ENCODE measurements at regions not wholly inside any gene's neighbourhood (a gene's known extent, or its start where the extent isn't known, plus 50 kb on each side); places are given as distances from the start of the nearest gene placed in this dataset.

DNA sequence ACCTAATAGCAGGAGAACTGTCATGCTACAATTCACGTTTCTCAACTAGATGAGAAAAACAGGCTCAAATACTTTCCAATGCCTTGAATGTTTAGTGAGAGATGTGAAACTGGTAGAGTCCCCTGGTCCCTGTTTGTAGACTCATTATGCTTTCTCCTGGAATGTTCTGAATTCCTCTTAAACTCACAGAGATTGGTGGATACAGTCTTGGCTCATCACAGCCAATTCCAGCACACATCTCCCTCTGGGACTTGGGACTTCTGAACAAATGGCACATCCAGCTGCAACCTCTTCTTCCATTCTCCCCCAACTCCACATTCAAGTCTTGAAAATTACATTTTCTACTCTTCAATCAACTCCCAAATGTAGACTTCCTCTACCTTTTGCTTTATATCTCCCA is 58.4 kb upstream of the NT5C1B start:
- intact Hi-C loops (cut with DNase I) = no loop called here
- Histone ChIP-seq H3K9me3 (no peaks in the 10 kb centered on the region), H3K27ac (no peak overlapping the region), H3K36me3 (no peaks in the 10 kb centered on the region), H3K27me3 (no peaks in the 10 kb centered on the region), H3K4me1 (peaks cover 3 to 8% of the 10 kb centered on the region in 2 donors), H3K4me3 (no peak overlapping the region)
- DNase-seq (ENCODE audit: low spot score in 2 of 2) = no peak
- TF ChIP-seq, protein P1, sequence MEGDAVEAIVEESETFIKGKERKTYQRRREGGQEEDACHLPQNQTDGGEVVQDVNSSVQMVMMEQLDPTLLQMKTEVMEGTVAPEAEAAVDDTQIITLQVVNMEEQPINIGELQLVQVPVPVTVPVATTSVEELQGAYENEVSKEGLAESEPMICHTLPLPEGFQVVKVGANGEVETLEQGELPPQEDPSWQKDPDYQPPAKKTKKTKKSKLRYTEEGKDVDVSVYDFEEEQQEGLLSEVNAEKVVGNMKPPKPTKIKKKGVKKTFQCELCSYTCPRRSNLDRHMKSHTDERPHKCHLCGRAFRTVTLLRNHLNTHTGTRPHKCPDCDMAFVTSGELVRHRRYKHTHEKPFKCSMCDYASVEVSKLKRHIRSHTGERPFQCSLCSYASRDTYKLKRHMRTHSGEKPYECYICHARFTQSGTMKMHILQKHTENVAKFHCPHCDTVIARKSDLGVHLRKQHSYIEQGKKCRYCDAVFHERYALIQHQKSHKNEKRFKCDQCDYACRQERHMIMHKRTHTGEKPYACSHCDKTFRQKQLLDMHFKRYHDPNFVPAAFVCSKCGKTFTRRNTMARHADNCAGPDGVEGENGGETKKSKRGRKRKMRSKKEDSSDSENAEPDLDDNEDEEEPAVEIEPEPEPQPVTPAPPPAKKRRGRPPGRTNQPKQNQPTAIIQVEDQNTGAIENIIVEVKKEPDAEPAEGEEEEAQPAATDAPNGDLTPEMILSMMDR (IDR thresholded peaks at IDR 0.05) = no peak

DNA sequence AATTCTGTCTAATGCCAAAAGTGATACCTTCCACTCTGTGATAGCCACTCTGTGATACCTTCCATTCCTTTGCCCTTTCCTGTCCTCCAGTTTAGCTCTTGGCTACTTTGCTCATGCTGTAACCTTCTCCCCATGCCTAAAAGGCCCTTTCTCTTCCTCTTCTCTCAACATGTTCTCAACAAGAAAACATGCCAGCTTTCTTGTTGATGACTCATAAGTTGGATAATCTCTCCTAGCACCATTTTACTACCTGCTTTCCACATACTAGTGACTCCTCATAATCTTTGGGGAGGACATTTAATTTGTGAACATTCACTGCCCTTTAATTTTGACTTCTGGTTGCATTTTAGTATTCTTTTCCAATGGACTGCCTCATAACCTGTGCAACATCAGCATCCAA is 55.9 kb upstream of the NT5C1B start:
- H3K4me1 ChIP-seq = no peaks in the 10 kb centered on the region
- DNase-seq (ENCODE audit: low spot score in 2 of 2) = no peak
- intact Hi-C loops (cut with DNase I) = no loop called here
- TF ChIP-seq, protein P1 (IDR thresholded peaks at IDR 0.05) = no peak
- H3K4me3 ChIP-seq = no peak overlapping the region
- H3K27ac ChIP-seq = no peak overlapping the region
- H3K36me3 ChIP-seq = no peaks in the 10 kb centered on the region
- H3K9me3 ChIP-seq = no peaks in the 10 kb centered on the region
- H3K27me3 ChIP-seq = no peaks in the 10 kb centered on the region

DNA sequence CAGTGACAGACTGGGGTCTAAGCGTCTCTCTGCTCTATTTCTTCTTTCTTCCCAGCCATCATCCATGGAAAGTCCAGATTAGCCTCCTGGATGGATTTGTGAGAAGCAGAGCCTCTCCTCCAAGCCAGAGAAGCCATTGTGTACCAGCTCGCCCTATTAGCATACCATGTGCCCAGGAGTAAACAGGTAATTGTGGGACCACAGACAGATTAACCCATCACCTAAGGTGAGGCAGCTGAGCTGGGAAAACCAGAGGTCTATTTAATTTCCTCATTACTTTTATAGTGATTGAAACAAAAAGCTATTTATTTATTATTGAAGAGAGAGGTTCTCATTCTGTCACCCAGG is 54.7 kb upstream of the NT5C1B start:
- no peak for DNase-seq (ENCODE audit: low spot score in 2 of 2)
- intact Hi-C loops (cut with DNase I) = no loop called here
- Histone ChIP-seq H3K4me1 (no peaks in the 10 kb centered on the region), H3K27me3 (no peaks in the 10 kb centered on the region), H3K36me3 (no peaks in the 10 kb centered on the region), H3K27ac (no peak overlapping the region), H3K9me3 (no peaks in the 10 kb centered on the region), H3K4me3 (no peak overlapping the region)
- TF ChIP-seq, protein P1 (IDR thresholded peaks at IDR 0.05) = no peak

DNA sequence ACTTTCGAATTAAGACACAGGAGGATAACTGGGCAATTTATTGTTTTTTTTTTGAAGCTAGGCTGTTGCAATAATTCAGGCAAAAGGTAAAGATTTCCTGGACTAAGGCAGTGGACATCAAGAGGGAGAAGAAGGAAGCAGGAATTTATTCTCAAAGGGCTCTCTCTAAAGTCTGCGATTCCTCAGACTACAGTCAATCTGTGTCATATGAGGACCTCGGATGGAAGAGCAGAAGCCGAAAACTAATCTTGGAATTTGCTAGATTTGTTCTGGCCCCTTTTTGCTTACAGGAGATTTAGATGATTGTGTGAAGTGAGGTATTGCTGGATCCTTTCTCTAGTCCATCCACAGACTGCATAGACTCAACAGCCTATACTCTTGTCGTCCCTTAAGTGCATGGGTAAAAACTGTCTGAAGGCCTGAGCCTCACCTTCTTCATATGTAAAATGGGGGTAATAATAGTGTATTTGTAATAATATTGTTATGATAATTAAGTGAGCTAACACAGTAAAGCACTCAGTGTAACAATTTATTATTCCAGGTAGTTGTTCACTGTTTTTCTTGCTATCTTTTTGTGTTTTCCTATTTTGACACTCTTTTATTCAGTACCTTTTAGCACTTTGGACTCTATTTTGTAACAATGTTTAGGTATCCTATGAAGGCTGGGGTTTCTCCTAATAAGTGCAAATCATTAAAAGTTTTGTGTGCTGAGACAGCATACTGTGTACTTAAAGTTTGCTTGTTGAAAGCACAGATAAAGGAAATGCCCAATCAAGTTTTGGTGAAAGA is 54.2 kb upstream of the NT5C1B start:
- DNase-seq (ENCODE audit: low spot score in 2 of 2) = no peak
- H3K27ac ChIP-seq = no peak overlapping the region
- H3K27me3 ChIP-seq = no peaks in the 10 kb centered on the region
- TF ChIP-seq, protein P1 (IDR thresholded peaks at IDR 0.05) = no peak
- H3K36me3 ChIP-seq = no peaks in the 10 kb centered on the region
- H3K4me1 ChIP-seq = no peaks in the 10 kb centered on the region
- no peaks in the 10 kb centered on the region for H3K9me3 ChIP-seq
- no peak overlapping the region for H3K4me3 ChIP-seq
- intact Hi-C loops (cut with DNase I) = no loop called here

DNA sequence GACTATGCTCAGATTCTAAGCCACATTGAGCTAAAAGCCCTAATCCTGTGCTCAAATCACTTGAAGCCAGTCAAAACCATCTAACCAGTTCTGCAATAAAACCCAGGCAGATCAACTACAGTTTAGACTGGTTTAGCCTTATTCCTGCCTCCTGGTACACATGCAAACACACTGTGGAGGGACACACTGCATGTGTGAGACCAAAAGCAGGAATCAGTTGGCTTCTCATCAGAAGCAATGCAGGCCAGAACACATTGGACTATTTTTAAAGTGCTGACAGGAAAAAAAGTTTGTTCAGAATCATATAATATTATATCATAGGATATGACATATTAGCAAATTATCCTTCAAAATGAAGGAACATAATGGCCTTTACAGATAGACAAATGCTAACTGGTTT is 52.5 kb upstream of the NT5C1B start:
- H3K27ac ChIP-seq = no peak overlapping the region
- H3K9me3 ChIP-seq = no peaks in the 10 kb centered on the region
- no peaks in the 10 kb centered on the region for H3K4me1 ChIP-seq
- H3K36me3 ChIP-seq = no peaks in the 10 kb centered on the region
- intact Hi-C loops (cut with DNase I) = no loop called here
- TF ChIP-seq, protein P1 (IDR thresholded peaks at IDR 0.05) = no peak
- H3K4me3 ChIP-seq = no peak overlapping the region
- no peak for DNase-seq (ENCODE audit: low spot score in 2 of 2)
- no peaks in the 10 kb centered on the region for H3K27me3 ChIP-seq
